ENCODE measurements at regions not wholly inside any gene's neighbourhood (a gene's known extent, or its start where the extent isn't known, plus 50 kb on each side); places are given as distances from the start of the nearest gene placed in this dataset.
A peak's percentile ranks its signal among the peaks of the same experiment; 100 is the strongest.

DNA sequence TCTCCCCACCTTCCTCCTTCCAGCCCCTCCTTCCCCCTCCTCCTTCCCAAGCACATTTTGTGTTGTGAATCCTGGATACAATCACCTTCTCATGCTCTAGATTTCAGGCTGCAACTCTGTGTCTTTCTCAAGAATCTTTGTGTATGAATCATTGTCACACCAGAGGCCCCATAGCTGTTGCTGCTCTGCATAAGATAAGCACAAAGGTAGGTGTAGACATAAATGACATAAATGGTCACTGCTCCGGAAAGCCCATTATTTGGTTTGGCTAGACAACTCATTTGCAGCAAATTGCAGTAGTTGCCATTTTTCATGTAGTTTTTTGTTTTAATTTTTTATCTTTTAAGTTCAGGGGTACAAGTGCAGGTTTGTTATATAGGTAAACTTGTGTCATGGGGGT is 216.3 kb upstream of the NRP1 start:
- no peak for DNase-seq (ENCODE audit: low read depth, low spot score)

DNA sequence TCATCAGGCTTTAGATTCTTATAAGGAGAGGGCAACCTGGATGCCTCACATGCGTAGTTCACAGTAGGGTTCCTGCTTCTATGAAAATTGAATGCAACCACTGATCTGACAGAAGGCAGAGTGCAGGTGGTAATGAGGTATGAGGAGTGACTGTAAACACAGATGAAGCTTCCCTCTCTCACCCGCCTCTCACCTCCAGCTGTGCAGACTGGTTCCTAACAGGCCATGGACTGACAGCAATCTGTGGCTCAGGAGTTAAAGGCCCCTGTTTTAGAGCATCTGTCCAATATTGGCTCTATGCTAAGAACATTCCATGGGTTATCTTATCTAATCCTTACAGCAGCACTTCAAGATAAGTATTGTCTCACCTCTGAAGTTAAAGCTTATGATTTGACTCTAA is 213.5 kb upstream of the NRP1 start:
- no peak for DNase-seq (ENCODE audit: low read depth, low spot score)

DNA sequence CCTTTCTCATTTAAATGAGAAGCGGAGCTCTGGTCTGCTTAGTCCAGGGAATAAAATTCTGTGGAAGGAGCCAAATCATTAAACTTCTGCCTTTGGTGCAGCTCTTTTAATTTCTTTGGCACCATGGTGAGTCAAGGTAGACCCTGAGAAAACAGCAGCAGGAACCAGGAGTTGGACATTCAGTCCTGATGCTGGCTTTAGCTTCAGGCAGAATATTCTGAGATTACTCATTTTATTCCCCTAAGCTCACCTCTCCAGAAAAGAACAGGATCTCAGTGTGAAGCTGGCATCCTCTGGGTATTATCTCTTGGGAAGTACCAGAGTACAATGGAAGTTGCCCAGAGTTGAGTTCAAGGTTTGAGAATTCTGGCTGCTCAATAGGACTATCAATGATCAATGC is 211.6 kb upstream of the NRP1 start:
- DNase-seq (ENCODE audit: low read depth, low spot score) = no peak

DNA sequence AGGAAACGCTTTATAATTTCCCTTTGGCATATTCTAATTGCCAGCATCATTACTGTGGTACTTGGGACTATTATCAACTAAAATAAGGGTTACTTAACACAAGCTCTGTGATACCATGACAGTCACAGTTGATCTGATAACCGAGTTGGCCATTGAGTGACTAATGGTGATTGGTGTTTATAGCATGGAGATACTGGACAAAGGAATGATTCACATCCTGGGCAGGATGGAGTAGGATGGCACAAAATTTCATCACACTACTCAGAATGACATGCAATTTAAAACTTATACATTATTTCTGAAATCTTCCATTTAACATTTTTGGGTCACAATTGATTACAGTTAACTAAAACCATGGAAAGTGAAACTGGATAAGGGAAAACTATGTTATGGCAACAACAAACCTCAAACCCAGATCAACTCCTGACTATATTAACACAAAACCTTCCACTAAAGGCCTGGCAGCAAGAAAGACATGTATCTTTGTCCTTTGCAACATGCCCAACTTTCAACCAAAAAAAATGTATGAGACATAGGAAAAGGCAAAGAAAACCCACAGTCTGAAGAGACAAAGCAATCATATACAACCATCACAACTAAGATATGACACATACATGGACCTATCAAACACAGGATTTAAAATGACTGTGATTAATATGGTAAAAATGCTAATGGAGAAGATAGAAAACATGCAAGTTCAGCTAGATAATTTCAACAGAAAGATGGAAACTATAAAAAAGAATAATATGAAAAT is 208.5 kb upstream of the NRP1 start:
- no peak for DNase-seq (ENCODE audit: low read depth, low spot score)

DNA sequence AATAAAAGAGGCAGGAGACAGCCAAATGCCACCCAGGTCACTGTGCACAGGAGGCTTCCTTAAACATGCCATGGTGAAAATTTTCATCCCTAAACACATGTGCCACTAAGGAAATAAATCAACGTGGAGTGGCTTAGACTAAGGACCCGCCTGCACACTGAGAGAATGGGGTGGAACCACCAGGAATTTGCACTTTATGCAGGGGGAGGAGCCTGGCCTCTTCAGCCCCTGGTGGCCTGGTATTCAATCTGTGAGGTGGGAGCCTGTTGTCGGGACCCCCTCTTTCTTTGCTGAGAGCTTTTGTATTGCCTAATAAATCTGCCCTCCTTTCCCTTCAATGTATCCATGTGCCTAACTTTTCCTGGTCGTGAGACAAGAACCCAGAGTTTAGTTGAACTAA is 204.6 kb upstream of the NRP1 start:
- DNase-seq (ENCODE audit: low read depth, low spot score) = no peak

DNA sequence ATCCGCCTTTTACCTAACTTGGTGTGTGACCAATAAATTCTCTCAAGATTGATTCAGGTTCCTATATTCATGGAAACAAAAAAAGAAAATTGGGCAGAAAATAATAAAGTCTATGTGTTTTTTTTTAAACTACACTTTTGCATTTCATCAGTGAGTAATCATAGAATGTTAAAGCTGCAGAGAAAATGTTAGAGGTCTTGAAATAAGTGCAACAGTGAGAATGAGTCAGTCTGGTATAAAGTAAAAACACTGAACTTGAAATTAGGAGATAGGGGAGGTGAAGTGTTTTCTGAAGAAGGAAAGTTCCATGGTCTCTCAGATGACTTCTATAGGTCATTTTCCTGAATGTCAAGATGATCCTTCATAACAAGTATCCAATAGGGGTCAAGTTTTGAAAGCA is 202.6 kb upstream of the NRP1 start:
- no peak for DNase-seq (ENCODE audit: low read depth, low spot score)

DNA sequence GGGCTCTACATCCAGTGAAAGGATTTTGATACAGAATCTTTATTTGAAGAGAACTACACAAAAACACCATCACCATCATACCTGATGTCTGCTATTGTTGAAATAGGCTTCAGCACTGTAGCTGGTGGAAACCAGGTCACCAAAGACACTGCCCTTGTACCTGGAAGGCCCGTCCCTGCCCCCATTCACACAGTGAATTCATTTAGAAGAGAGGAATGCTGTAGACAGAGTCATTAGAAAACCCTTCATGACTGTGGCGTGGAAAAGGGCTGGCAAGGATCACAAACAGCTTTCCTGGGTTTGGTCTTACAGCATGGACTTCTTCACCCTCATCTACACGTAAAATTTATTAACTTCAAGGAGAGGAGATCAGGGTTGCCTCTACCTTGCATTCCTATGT is 202.0 kb upstream of the NRP1 start:
- DNase-seq (ENCODE audit: low read depth, low spot score) = no peak

DNA sequence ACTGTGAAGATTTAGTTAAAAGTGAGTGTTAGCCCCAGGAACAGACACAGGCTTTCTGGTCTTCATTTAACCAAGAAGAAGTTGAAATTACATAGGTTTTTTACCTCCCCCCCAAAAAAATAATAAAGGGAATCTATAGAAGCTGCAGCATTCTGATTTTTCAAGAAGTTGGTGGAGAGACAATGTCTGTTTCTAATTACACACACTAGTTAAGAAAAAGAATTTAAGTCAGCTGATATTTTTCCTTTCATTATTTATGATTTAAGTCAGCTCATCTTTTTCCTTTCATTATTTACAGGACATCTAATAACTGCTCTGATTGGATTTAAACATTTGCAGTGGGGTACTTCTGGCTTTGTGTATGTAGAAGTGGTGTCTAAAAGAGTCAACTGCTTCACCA is 201.4 kb upstream of the NRP1 start:
- DNase-seq (ENCODE audit: low read depth, low spot score) = no peak

DNA sequence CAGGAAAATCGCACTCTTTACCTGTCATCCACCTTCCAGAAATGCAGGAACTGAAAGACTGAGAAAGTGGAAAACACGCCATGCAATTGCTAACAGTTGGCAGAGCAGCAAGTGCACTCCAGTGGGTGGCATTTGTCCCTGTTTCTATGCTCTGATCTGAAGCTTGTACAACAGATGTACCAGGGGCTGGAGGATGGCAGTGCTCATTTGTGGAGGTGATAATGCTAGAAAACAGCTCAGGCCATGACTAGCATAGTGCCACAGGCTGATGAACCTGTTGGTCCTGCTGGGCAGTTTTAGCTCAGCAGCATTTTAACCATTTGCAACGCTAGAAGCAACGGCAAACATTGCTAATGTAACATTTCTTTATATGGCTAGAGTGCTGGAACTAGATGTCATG is 199.9 kb upstream of the NRP1 start:
- DNase-seq (ENCODE audit: low read depth, low spot score) = no peak

DNA sequence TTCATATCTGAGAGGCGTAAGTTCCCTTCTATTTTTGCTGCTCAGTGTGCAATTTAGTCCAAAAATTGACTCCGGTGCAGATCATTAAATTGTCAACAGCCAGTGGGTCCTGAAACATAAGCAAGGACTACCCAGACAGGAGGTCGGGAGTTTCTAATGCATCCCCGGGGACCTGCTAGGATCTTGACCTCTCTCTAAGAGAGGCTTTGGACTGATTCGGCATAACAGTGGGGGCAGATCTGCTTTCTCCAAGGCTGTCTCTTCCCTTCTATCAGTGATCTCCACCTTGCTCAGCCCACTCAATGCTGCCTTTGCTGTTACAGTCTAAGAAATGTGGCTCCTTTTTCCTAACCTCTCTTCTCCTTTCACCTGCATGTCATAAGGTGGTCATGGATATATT is 199.1 kb upstream of the NRP1 start:
- no peak for DNase-seq (ENCODE audit: low read depth, low spot score)

DNA sequence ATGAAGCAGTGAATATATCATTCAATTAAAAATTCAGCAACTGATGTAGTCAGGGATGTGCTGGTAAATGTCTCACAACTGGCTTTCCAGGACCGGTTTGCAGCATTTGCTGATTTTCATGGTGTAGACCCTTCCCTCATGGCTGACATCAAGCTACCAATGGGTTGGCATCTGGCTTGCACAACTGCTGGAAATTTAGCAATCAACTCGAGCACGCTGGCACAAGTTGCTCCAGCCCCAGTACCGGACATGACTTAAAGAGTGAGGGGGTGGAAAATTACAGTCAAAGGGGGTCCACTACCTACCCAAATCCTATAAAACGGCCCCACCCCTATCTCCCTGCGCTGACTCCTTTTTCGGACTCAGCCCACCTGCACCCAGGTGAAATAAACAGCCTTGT is 198.4 kb upstream of the NRP1 start:
- DNase-seq (ENCODE audit: low read depth, low spot score) = no peak

DNA sequence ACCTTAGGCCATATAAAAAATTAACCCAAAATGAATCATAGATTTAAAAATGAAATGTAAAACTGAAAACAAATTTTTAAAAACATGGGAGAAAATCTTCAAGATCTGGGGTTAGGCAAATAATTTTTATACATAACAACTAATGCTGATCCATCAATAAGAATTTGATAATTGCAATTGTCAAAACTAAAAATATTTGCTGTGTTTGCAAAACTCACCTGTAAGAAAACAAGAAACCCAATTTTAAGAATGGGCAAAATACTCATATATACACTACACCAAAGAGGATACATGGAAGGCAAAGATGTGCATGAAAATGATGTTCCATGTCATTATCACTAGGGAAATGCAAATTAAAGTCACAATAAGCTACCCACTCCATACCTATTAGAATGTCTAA is 194.8 kb upstream of the NRP1 start:
- DNase-seq (ENCODE audit: low read depth, low spot score) = no peak

DNA sequence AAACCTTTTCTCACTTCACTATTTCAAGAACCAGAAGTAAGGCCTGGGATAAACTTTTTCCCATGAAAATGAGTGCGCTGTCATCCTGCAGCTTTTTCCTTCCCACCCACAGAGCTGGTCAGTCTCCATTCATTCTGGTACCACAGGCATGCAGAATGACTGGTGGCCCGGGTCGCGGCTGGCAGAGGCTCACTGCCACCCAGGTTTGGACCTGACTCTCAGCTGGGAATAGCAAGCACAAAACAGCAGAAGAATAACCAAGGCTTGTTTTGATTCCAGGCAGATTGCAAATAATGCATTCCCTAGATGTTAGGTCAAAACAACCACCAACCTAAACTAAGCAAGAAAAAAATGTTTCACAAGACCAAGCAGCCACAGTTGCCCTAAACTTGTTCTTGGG is 190.5 kb upstream of the NRP1 start:
- no peak for DNase-seq (ENCODE audit: low read depth, low spot score)

DNA sequence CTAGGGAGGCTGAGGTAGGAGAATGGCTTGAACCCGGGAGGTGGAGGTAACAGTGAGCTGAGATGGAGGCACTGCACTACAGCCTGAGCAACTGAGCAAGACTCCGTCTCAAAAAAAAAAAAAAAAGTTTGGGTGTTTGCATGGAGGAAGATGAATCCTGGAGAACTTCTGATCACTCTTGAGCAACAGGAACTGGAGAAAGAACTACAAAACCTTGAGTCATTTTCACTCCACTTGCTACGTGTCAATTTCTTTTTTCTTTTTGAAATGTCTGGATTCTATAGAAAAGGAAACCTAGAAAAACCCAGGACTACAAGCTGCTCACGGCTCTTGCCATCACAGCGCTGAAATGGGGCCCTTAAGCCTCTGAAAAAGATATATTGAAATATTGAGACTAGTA is 189.6 kb upstream of the NRP1 start:
- DNase-seq (ENCODE audit: low read depth, low spot score) = no peak

DNA sequence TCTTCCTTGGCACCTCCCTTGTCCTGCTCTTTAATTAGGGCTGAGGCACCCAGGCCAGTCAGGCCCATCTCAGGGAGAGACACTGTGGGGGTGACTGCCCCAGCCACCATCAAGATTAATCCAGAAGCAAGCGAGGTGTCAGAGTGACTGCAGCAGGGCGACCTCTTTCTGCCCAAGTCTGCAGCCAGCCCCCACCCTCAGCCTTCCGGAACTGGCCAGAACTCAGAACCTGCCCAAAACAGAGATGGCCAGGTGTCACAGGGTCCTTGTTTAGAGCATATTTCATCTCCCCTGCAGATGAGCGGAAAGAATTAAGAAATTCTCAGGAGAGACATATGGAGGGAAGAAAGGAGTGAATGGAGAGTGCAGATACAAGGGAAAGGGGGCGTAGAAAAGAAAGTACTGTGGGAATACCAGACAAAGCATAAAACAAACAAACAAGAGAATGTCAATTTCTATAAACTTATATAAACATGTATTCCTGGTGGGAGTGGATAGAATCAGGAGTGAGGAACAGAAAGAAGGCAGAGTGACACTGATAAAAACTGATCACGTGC is 188.8 kb upstream of the NRP1 start:
- no peak for DNase-seq (ENCODE audit: low read depth, low spot score)

DNA sequence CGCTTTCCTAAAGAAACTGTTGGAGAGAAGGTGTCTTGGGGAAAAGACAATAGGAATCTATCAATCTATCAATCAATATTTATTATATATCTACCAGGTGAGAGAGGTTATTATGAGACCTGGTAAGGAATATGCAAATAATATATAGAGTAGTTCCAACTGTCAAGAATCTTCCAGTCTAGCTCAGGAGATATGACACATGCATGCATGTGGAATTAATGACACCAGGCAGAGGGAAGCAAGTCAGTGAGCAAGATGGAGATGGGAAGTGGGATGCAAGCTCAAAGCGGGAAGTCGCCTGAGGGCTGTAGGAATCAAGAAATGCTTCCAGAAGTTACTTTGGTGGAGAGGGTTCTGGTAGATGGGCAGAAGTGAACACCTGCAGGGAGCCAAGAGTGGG is 187.4 kb upstream of the NRP1 start:
- DNase-seq (ENCODE audit: low read depth, low spot score) = no peak

DNA sequence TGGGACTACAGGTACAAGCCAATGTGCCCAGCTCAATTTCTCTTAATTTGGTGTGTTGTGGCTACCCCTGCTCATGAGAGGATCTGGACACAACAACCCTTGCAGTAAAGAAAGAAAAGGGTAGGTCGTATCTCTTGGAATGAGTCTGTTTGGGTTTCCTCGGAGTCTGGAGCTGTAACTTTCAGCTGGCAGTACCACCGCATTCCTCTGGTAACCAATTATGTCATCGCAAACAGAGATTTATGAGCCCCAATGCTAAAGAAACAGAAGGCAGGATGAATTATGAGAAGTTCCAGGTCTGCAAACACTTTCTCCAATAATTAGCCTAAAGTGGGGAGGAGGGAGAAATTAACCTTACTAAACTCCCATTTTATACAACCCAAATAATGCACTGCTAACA is 186.6 kb upstream of the NRP1 start:
- no peak for DNase-seq (ENCODE audit: low read depth, low spot score)

DNA sequence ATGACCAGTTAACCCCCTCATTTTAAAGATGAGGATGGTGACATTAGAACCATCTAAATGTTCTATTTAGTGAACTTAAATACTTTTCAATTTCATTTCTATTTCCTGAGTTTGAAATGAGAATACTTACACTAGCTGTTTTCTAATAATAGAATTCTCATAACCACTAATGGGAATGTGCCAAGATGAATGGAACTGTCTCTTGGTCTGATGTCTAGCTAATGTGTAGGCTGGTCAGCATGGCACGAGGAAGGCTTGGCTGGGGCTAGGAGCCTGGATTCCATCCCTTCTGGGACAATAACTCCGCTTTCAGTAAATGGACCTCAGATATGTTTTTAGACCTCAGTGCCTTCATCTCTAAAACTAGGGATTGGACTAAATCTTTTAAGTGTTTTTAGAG is 185.8 kb upstream of the NRP1 start:
- DNase-seq (ENCODE audit: low read depth, low spot score) = no peak

DNA sequence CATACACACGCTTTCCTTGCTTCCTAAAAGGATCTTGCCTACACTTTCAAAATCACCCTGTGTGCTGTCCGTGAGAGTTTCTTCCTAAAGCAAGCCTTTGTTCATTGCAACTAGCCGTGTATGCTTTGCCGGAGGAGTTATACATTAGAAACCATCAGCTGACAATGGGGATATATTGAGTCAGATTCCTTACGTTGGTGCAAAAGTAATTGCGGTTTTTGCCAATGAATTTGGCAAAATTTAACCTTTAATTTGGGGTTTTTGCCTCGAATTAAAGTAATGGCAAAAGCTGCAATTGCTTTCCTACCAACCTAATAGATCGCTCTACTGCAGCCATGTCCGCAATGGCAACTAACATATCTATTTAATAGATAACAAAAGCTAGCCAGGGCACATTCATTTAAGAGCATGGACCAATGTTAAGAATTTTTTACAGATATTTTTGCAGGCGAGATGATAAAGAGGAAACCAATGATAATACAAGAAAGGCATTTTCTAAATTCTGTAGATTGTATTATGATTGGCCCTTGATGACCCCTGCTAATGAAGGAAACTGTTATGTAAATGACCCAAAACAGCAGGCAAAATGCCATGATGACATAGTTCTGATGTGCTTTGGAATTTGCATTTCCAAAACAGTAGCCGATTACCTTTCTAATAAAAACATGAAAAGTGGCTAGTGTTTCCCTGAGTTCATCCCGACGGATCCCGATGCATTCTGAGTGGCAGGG is 184.8 kb upstream of the NRP1 start:
- DNase-seq (ENCODE audit: low read depth, low spot score) = no peak

DNA sequence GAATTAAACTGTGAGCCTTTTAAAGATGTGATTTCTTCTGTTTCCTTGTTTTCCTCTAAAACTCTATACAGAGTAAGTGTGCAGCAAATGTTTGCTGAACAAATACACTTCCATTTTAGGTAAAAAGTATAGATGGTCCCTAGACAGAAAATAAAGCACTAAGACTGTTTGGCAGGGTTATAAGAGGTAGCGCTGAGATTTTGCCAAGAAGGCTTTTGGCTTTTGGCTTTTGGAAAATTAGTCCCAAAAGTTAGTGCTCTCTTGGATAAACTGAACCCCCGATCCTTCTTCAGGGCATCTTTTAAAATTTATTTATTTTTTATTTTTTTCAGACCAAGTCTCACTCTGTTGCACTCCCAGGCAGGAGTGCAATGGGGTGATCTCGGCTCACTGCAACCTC is 175.7 kb upstream of the NRP1 start:
- DNase-seq (ENCODE audit: low read depth, low spot score) = no peak

DNA sequence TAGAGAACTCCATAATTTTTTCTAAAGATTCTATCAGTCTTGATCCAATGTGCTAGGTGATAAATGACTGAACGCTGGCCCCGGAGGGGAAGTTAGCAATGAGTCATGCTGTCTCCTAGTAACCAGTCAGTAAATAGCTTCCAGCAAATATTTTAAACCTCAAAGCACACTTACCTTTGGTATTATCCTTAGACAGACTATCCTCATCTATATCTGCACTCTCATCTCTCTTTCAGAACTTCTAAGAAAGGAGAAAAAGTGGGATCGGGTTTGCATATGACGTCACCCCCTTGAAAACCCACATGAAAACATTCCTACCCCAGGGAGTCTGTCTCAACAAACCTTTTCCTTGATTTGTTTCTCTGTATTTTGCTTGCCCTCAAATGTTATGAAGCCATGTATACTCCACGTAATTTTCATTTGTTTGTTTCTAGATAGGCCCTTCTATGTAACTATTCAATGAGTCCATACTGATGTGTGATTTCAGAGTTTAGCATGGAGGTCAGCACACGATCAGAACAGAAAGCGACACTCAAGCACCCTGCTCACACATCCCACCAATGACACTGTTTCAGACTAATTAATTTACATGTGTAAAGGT is 174.9 kb upstream of the NRP1 start:
- DNase-seq (ENCODE audit: low read depth, low spot score) = peak; percentile 55

DNA sequence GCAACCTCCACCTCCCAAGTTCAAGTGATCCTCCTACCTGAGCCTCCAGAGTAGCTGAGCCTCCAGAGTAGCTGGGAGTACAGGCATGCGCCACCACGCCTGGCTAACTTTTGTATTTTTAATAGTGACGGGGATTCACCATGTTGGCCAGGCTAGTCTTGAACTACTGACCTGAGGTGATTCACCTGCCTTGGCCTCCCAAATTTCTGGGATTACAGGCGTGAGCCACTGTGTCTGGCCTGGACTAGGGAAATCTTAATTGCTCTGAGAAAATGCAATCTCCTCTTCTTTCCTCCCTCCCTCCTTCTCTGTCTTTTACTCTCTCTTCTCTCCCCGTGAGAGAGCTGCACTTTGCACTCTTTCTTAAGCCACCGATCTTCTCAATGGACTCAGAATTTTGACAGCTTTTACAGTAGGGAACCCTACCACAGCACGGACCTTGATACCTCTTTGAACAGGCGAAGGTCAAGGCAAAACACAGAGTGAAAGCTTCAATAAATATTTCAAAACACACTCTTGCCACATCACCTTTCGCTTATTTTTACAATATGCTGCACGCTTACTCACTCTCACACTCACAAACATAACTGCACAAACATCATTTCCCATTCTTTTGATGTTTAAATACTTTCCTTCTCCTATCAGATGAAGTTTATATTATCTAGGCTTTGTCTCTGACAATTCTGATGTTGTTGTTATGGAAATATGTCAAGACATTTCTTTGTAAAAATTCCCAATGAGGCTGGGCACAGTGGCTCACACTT is 173.4 kb upstream of the NRP1 start:
- no peak for DNase-seq (ENCODE audit: low read depth, low spot score)

Measured in ELF-1 (cell line).